Colonic mucosa (tissue), 4 donors: ENCODE measurements at regions not wholly inside any gene's neighbourhood (a gene's known extent, or its start where the extent isn't known, plus 50 kb on each side); places are given as distances from the start of the nearest gene placed in this dataset.
"Not testable (repeated sequence)": the region's sequence is repeated elsewhere in the genome, so short reads cannot be mapped to it uniquely, and the experiment has no call there.

Experiments used
- DNase-seq: peaks from one replicate; pipeline ENCODE4 v3.0.0-alpha.2; 2020
- H3K27ac ChIP-seq: fragments of 200-600 bp; one replicate; pipeline ENCODE4 v1.8.0; 2021
- H3K27me3 ChIP-seq: fragments of 200-600 bp; one replicate; pipeline ENCODE4 v1.8.0; 2021
- H3K36me3 ChIP-seq: fragments of 200-600 bp; one replicate; pipeline ENCODE4 v1.8.0; 2021
- H3K4me1 ChIP-seq: fragments of 200-600 bp; one replicate; pipeline ENCODE4 v1.8.0; 2021; ENCODE audit warnings: mild to moderate bottlenecking
- H3K4me3 ChIP-seq: fragments of 200-600 bp; one replicate; pipeline ENCODE4 v1.8.0; 2021
- H3K9ac ChIP-seq, 2 donors: one replicate each; pipeline ENCODE4 v1.7.0; 2013; ENCODE audit warnings: control low read depth in 2 of 2, low read depth in 2 of 2, low read length in 2 of 2
- H3K9me3 ChIP-seq: fragments of 200-600 bp; one replicate; pipeline ENCODE4 v1.8.0; 2021
- intact Hi-C: fragments of 100-400 bp; cut with DNase I; formaldehyde crosslinking; loops from one replicate; pipeline ENCODE4 v1.14.1; 2022
- TF ChIP-seq, protein P1 (sequence below): fragments of 200-600 bp; IDR thresholded peaks from one replicate; pipeline ENCODE4 v1.8.0; 2022; ENCODE audit warnings: antibody characterized with exemption, mild to moderate bottlenecking
- donor health status: healthy.
- donor health status: DM: no; HTN: no; CAD: no.
- donor health status: DM: no; HTN: no; CAD: no.

DNA sequence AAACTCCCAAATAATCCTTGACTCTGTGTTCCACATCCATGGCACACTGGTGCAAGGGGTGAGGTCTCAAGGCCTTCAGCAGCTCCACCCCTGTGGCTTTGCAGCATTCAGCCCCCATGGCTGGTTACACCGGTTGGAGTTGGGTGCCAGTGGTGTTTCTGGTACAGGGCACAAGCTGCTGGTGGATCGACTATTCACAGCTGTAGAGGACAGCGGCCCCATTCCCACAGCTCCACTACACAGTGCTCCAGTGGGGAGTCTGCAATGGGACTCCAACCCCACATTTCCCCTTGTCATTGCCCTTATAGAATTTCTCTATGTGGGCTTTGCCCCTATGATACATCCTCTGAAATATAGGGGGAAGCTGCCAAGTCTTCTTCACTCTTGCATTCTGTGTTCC lies 64.3 kb upstream of the SGO1 start:
- TF ChIP-seq, protein P1, sequence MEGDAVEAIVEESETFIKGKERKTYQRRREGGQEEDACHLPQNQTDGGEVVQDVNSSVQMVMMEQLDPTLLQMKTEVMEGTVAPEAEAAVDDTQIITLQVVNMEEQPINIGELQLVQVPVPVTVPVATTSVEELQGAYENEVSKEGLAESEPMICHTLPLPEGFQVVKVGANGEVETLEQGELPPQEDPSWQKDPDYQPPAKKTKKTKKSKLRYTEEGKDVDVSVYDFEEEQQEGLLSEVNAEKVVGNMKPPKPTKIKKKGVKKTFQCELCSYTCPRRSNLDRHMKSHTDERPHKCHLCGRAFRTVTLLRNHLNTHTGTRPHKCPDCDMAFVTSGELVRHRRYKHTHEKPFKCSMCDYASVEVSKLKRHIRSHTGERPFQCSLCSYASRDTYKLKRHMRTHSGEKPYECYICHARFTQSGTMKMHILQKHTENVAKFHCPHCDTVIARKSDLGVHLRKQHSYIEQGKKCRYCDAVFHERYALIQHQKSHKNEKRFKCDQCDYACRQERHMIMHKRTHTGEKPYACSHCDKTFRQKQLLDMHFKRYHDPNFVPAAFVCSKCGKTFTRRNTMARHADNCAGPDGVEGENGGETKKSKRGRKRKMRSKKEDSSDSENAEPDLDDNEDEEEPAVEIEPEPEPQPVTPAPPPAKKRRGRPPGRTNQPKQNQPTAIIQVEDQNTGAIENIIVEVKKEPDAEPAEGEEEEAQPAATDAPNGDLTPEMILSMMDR, result no peak
- H3K4me3 ChIP-seq, result no peak overlapping the region
- intact Hi-C loops, result no loop called here
- H3K9me3 ChIP-seq, result no peaks in the 10 kb centered on the region
- no peak for DNase-seq
- H3K27ac ChIP-seq, result no peak overlapping the region
- H3K9ac ChIP-seq, result no peak overlapping the region
- no peaks in the 10 kb centered on the region for H3K36me3 ChIP-seq
- H3K4me1 ChIP-seq, result no peaks in the 10 kb centered on the region
- no peaks in the 10 kb centered on the region for H3K27me3 ChIP-seq

DNA sequence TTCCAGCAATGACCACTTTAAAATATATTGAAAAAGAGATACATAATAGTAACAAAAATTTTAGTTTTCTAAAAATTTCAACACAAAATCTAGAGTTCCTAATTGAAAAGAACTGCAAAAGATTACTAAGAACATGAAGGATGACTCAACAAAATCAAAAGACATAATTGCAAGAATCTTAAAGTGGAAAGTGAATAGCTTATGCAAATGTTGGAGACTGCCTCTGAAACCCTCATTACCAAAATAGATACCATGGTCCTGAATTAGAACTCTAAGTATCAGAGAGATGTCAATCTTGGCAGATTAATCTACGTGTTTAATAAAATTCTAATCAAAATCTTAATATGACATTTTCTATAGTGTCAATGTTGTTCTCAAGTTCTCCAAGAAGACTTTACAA lies 60.7 kb upstream of the SGO1 start:
- no peaks in the 10 kb centered on the region for H3K4me1 ChIP-seq
- H3K9me3 ChIP-seq, result no peaks in the 10 kb centered on the region
- no peaks in the 10 kb centered on the region for H3K27me3 ChIP-seq
- TF ChIP-seq, protein P1, result no peak
- no peak overlapping the region for H3K27ac ChIP-seq
- H3K9ac ChIP-seq, result no peak overlapping the region
- no peak for DNase-seq
- intact Hi-C loops, result no loop called here
- no peaks in the 10 kb centered on the region for H3K36me3 ChIP-seq
- H3K4me3 ChIP-seq, result no peak overlapping the region

DNA sequence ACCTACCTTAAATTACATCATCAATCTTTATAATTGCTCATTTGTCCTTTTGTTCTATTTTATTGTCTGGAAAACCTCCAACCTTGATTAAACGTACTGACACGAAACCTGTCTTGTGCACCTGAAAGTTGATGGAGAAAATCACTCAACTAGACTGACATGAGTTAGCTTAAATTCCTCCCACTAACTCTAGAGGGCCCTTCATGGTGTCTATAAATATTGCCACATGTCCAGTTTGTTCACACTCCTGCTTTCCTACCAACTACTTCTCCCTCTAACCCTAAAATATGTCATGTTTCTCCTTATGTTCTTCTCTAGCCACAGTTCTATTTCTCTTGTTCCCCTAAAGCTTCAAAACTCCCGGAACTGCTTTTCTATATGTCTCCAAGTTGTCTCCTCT lies 59.8 kb upstream of the SGO1 start:
- H3K4me3 ChIP-seq, result no peak overlapping the region
- H3K27ac ChIP-seq, result no peak overlapping the region
- TF ChIP-seq, protein P1, result no peak
- intact Hi-C loops, result no loop called here
- H3K36me3 ChIP-seq, result no peaks in the 10 kb centered on the region
- no peak overlapping the region for H3K9ac ChIP-seq
- no peaks in the 10 kb centered on the region for H3K9me3 ChIP-seq
- no peaks in the 10 kb centered on the region for H3K27me3 ChIP-seq
- DNase-seq, result no peak
- H3K4me1 ChIP-seq, result no peaks in the 10 kb centered on the region

DNA sequence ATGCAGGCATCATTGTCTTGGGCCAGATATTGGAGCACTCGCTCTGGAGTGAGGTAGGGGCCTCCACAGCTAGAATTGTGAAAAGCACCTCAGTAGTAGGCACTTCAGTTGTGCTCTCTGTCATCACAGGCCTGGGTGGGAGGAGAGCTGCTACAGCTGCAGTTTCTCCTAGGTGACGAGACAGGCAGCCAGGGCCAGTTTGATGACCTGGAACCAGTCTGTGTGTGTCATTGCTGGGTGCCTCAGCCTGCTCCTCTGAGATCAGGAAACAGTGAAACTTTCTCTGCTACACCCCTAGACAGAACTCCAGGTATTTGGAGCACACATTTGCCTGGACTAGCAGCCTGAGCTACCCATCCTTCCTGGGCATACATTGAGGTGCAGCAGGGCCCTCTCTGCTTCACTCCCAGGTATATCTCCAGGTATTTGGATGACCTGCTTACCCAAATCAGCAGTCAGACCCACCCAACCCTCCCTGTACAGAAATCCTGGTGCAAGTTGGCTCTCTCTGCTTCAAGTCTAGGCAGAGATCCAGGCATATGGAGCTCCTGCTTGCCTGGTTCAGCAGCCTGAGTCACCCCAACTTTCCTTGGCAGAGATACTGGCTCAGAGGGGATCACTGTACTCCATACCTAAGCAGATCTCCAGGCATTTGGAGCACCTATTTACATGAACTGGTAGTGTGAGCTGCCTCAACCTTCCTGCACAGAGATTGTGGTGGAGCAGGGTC lies 54.3 kb upstream of the SGO1 start:
- no peaks in the 10 kb centered on the region for H3K4me1 ChIP-seq
- no peak overlapping the region for H3K4me3 ChIP-seq
- H3K27me3 ChIP-seq, result no peaks in the 10 kb centered on the region
- no peaks in the 10 kb centered on the region for H3K36me3 ChIP-seq
- DNase-seq, result no peak
- TF ChIP-seq, protein P1, result no peak
- no peak overlapping the region for H3K27ac ChIP-seq
- no peak overlapping the region for H3K9ac ChIP-seq
- no peaks in the 10 kb centered on the region for H3K9me3 ChIP-seq
- intact Hi-C loops, result no loop called here

DNA sequence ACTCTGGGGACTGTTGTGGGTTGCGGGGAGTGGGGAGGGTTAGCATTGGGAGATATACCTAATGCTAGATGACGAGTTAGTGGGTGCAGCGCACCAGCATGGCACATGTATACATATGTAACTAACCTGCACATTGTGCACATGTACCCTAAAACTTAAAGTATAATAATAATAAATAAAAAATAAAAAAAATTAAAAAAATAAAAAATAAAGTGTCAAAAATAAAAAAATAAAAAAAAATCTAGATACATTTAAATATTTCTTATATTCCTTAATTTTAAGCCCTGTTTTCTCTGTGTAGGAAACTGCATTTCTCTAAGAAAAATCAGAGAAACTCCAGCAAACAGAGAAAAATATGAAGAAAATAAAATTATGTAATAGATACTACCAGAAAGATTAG lies 52.2 kb upstream of the SGO1 start:
- H3K9ac ChIP-seq, intact Hi-C loops, H3K4me1 ChIP-seq, DNase-seq, H3K27me3 ChIP-seq, H3K9me3 ChIP-seq, H3K27ac ChIP-seq, H3K4me3 ChIP-seq, H3K36me3 ChIP-seq: not testable (repeated sequence)

DNA sequence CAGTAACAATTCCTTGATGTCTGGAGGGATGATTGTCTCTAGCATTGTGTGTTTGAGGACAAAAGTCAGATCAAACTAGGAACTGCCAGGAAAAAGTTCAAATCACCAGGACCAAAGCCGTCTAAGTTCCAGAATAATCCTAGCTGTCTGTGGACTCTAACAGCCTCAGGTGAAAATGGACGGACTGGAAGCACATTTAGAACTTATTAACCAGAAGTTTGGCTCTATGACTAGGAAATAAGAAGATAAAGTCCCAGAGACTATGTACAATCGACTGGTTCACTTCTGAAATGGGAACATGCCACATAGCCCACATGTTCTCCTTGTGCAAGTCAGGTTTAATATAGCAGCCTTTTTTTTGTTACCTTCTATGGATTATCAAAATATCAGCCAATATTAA lies 50.6 kb upstream of the SGO1 start:
- no peaks in the 10 kb centered on the region for H3K36me3 ChIP-seq
- no peak overlapping the region for H3K9ac ChIP-seq
- no peaks in the 10 kb centered on the region for H3K9me3 ChIP-seq
- intact Hi-C loops, result no loop called here
- no peak overlapping the region for H3K4me3 ChIP-seq
- DNase-seq, result no peak
- H3K4me1 ChIP-seq, result no peaks in the 10 kb centered on the region
- no peaks in the 10 kb centered on the region for H3K27me3 ChIP-seq
- TF ChIP-seq, protein P1, result no peak
- H3K27ac ChIP-seq, result no peak overlapping the region
